Caco-2 (cell line): ENCODE measurements at regions not wholly inside any gene's neighbourhood (a gene's known extent, or its start where the extent isn't known, plus 50 kb on each side); places are given as distances from the start of the nearest gene placed in this dataset.

Experiments
- BruUV-seq: library from RNA; stranded (reverse); fragments of 400-500 nt; replicated peaks from 2 replicates; lab custom pipeline; 2021; lab: Mats Ljungman, UMichigan
- CTCF ChIA-PET: fragments of 300-600 bp; sonication (Branson Sonifier 250); formaldehyde crosslinking; loops from one replicate; lab custom pipeline; 2022; ENCODE audit warnings: antibody characterized with exemption; lab: Charles Lee
- POLR2A ChIA-PET: fragments of 300-600 bp; sonication (Branson Sonifier 250); formaldehyde crosslinking; loops from one replicate; lab custom pipeline; 2022; ENCODE audit warnings: antibody characterized with exemption; lab: Charles Lee
- DNase-seq, 2 experiments: peaks; one replicate each; pipeline versions ENCODE4 v3.0.0 to v3.0.0-alpha.2; 2020 to 2022
- H3K27me3 ChIP-seq: replicated peaks from 2 replicates; pipeline ENCODE4 v1.6.0; 2011; ENCODE audit warnings: low read length; ENCODE audit not compliant: control insufficient read depth, insufficient read depth
- H3K36me3 ChIP-seq: 2 replicates; pipeline ENCODE4 v1.5.1; 2011; ENCODE audit warnings: low read length; ENCODE audit not compliant: control insufficient read depth, insufficient read depth
- H3K4me1 ChIP-seq: fragments of 250-450 bp; sonication (Bioruptor Pico); 2 replicates; pipeline ENCODE4 v1.5.1; 2020; ENCODE audit warnings: mild to moderate bottlenecking
- H3K4me3 ChIP-seq: 2 replicates; pipeline ENCODE4 v1.5.1; 2011; ENCODE audit warnings: low read depth, mild to moderate bottlenecking, control low read depth, low read length
- H3K9me3 ChIP-seq: fragments of 250-450 bp; sonication (Bioruptor Pico); 2 replicates; pipeline ENCODE4 v1.5.1; 2020; ENCODE audit warnings: mild to moderate bottlenecking, moderate library complexity
- H3K27ac Mint-ChIP-seq: one replicate; pipeline ENCODE4 v1.8.0; 2022; ENCODE audit warnings: mixed read lengths; ENCODE audit not compliant: unreplicated experiment
- H3K27me3 Mint-ChIP-seq: one replicate; pipeline ENCODE4 v1.8.0; 2022; ENCODE audit warnings: mixed read lengths; ENCODE audit not compliant: insufficient read depth, unreplicated experiment
- H3K36me3 Mint-ChIP-seq: one replicate; pipeline ENCODE4 v1.8.0; 2022; ENCODE audit warnings: mild to moderate bottlenecking, mixed read lengths; ENCODE audit not compliant: insufficient read depth, unreplicated experiment
- H3K4me1 Mint-ChIP-seq: one replicate; pipeline ENCODE4 v1.8.0; 2022; ENCODE audit warnings: low read depth, mixed read lengths; ENCODE audit not compliant: unreplicated experiment
- H3K4me3 Mint-ChIP-seq: one replicate; pipeline ENCODE4 v1.8.0; 2022; ENCODE audit warnings: mild to moderate bottlenecking, moderate library complexity, mixed read lengths; ENCODE audit not compliant: unreplicated experiment
- H3K9me3 Mint-ChIP-seq: one replicate; pipeline ENCODE4 v1.8.0; 2022; ENCODE audit warnings: mixed read lengths; ENCODE audit not compliant: unreplicated experiment
- CTCF ChIP-seq, 2 experiments: fragments of 200-600 bp in 1 of 2; IDR thresholded peaks; 1 replicate in 1 of 2; 2 replicates in 1 of 2; pipeline versions ENCODE4 v1.5.1 to v1.8.0; 2011 to 2022; ENCODE audit warnings: antibody characterized with exemption in 1 of 2, control low read depth in 1 of 2, inconsistent platforms in 1 of 2, low read depth in 1 of 2, low read length in 1 of 2, mild to moderate bottlenecking in 1 of 2, moderate library complexity in 1 of 2; ENCODE audit not compliant: insufficient read depth in 1 of 2, severe bottlenecking in 1 of 2, unreplicated experiment in 1 of 2
- intact Hi-C: fragments of 100-400 bp; cut with micrococcal nuclease; formaldehyde crosslinking; loops from one replicate; pipeline ENCODE4 v1.10.0; 2022; ENCODE audit not compliant: unreplicated experiment

- BruUV-seq: no TSS peak
- peaks cover 18% of the 10 kb centered on the region for H3K4me1 Mint-ChIP-seq
- H3K27ac Mint-ChIP-seq: no peak overlapping the region
- no peak overlapping the region for H3K4me3 ChIP-seq
- no peaks in the 10 kb centered on the region for H3K36me3 Mint-ChIP-seq
- H3K27me3 Mint-ChIP-seq: no peaks in the 10 kb centered on the region
- no peak for DNase-seq
- no peak overlapping the region for H3K4me3 Mint-ChIP-seq
- no peaks in the 10 kb centered on the region; the same call in 1 of the 2 replicates for H3K36me3 ChIP-seq
- TF ChIP-seq CTCF (IDR thresholded peaks at IDR 0.05; ENCODE audit: insufficient read depth in 1 of 2, low read depth in 1 of 2, low read length in 1 of 2, severe bottlenecking in 1 of 2, unreplicated experiment in 1 of 2): no peak
- POLR2A ChIA-PET: no interaction called here
- CTCF ChIA-PET: no interaction called here
- no peaks in the 10 kb centered on the region for H3K9me3 Mint-ChIP-seq
- intact Hi-C loops: loop anchor here (10.0 kb wide), 1 partner anchor 114 kb away; no protein-coding TSS in a partner anchor
- H3K4me1 ChIP-seq: no peaks in the 10 kb centered on the region; the same call in 1 of the 2 replicates
- H3K9me3 ChIP-seq: no peaks in the 10 kb centered on the region
- H3K27me3 ChIP-seq: no peaks in the 10 kb centered on the region
Measured at GRCh38 chr2:126978333-126978732, 79.6 kb downstream of the TEX51 start.

- peaks cover 14% of the 10 kb centered on the region for H3K4me1 Mint-ChIP-seq
- CTCF ChIA-PET: interaction anchor here (1.2 kb wide), 1 partner anchor 9 kb away, joined by 3 read pairs; no protein-coding TSS in a partner anchor
- Histone ChIP-seq H3K36me3 (no peaks in the 10 kb centered on the region; the same call in 1 of the 2 replicates), H3K27me3 (no peaks in the 10 kb centered on the region), H3K9me3 (no peaks in the 10 kb centered on the region), H3K4me1 (no peaks in the 10 kb centered on the region; the same call in 1 of the 2 replicates), H3K4me3 (no peak overlapping the region)
- intact Hi-C loops: loop anchor here (10.0 kb wide), 1 partner anchor 115 kb away; no protein-coding TSS in a partner anchor
- DNase-seq: no peak
- no peaks in the 10 kb centered on the region for H3K9me3 Mint-ChIP-seq
- POLR2A ChIA-PET: no interaction called here
- no peak overlapping the region for H3K27ac Mint-ChIP-seq
- H3K36me3 Mint-ChIP-seq: no peaks in the 10 kb centered on the region
- no peak for TF ChIP-seq CTCF (IDR thresholded peaks at IDR 0.05; ENCODE audit: insufficient read depth in 1 of 2, low read depth in 1 of 2, low read length in 1 of 2, severe bottlenecking in 1 of 2, unreplicated experiment in 1 of 2)
- BruUV-seq: no TSS peak
- no peak overlapping the region for H3K4me3 Mint-ChIP-seq
- H3K27me3 Mint-ChIP-seq: no peaks in the 10 kb centered on the region
Measured at GRCh38 chr2:126979039-126980003, 80.6 kb downstream of the TEX51 start.

GRCh38 chr2:126981476-126981875 lies 82.8 kb downstream of the TEX51 start:
- POLR2A ChIA-PET: no interaction called here
- Mint-ChIP-seq H3K4me1 (peaks cover 14% of the 10 kb centered on the region), H3K27ac (no peak overlapping the region), H3K9me3 (no peaks in the 10 kb centered on the region), H3K27me3 (no peaks in the 10 kb centered on the region), H3K36me3 (no peaks in the 10 kb centered on the region), H3K4me3 (no peak overlapping the region)
- CTCF ChIA-PET: no interaction called here
- BruUV-seq: no TSS peak
- intact Hi-C loops: no loop called here
- TF ChIP-seq CTCF (IDR thresholded peaks at IDR 0.05; ENCODE audit: insufficient read depth in 1 of 2, low read depth in 1 of 2, low read length in 1 of 2, severe bottlenecking in 1 of 2, unreplicated experiment in 1 of 2): no peak
- Histone ChIP-seq H3K4me1 (no peaks in the 10 kb centered on the region; the same call in 1 of the 2 replicates), H3K9me3 (no peaks in the 10 kb centered on the region), H3K27me3 (no peaks in the 10 kb centered on the region), H3K4me3 (no peak overlapping the region), H3K36me3 (no peaks in the 10 kb centered on the region)
- DNase-seq: no peak
